GM12873 (cell line): ENCODE measurements at regions not wholly inside any gene's neighbourhood (a gene's known extent, or its start where the extent isn't known, plus 50 kb on each side); places are given as distances from the start of the nearest gene placed in this dataset.

Experiments used
- CTCF ChIP-seq: IDR thresholded peaks from 2 replicates; pipeline ENCODE4 v1.5.1; 2012; ENCODE audit warnings: low read depth, mild to moderate bottlenecking, moderate library complexity, low read length, control low read depth; ENCODE audit not compliant: insufficient read depth; ENCODE audit errors: missing control alignments

- TF ChIP-seq CTCF = no peak
Observed at GRCh38 chr11:28442131-28442530, 333.9 kb downstream of the METTL15 start.

- TF ChIP-seq CTCF = no peak
Observed at GRCh38 chr11:28439403-28439802, 331.2 kb downstream of the METTL15 start.

GRCh38 chr11:28420099-28420498, 311.9 kb downstream of the METTL15 start:
- no peak for TF ChIP-seq CTCF

GRCh38 chr11:28417601-28418323, 309.6 kb downstream of the METTL15 start:
- no peak for TF ChIP-seq CTCF

GRCh38 chr11:28412029-28412428, 303.8 kb downstream of the METTL15 start:
- TF ChIP-seq CTCF = no peak

- TF ChIP-seq CTCF = no peak
Observed at GRCh38 chr11:28401446-28401845, 293.3 kb downstream of the METTL15 start.

GRCh38 chr11:28400331-28401100, 292.3 kb downstream of the METTL15 start:
- no peak for TF ChIP-seq CTCF
